ENCODE measurements at regions not wholly inside any gene's neighbourhood (a gene's known extent, or its start where the extent isn't known, plus 50 kb on each side); places are given as distances from the start of the nearest gene placed in this dataset.

DNA sequence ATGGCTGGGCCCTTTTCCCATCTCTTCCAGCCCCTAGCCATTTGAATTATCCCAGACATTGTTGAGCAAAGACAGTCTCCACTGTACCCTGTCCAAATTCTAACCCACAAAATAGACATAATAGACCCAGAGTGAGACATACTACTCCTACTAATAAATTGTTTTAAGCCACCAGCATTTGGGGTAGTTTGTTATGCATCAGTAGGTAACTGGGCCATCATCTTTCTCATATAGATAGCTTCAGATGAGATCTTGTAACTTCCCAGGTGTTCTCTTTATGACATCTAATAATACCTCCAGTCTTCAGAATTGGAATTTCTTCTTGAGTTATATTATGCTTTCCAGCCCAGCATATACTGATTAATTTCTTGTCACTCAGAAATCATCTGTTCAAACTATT, 117.2 kb upstream of the OTUD4 start:
- no peak overlapping the region for H3K27ac ChIP-seq
- no peaks in the 10 kb centered on the region for H3K9me3 ChIP-seq
- TF ChIP-seq, protein P1, sequence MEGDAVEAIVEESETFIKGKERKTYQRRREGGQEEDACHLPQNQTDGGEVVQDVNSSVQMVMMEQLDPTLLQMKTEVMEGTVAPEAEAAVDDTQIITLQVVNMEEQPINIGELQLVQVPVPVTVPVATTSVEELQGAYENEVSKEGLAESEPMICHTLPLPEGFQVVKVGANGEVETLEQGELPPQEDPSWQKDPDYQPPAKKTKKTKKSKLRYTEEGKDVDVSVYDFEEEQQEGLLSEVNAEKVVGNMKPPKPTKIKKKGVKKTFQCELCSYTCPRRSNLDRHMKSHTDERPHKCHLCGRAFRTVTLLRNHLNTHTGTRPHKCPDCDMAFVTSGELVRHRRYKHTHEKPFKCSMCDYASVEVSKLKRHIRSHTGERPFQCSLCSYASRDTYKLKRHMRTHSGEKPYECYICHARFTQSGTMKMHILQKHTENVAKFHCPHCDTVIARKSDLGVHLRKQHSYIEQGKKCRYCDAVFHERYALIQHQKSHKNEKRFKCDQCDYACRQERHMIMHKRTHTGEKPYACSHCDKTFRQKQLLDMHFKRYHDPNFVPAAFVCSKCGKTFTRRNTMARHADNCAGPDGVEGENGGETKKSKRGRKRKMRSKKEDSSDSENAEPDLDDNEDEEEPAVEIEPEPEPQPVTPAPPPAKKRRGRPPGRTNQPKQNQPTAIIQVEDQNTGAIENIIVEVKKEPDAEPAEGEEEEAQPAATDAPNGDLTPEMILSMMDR (IDR thresholded peaks at IDR 0.05): no peak
- ATAC-seq (ENCODE audit: insufficient number of reproducible peaks, low FRiP score, low read depth) (no peak), DNase-seq (ENCODE audit: low spot score) (no peak)
- H3K36me3 ChIP-seq: no peaks in the 10 kb centered on the region
- no peak overlapping the region for H3K4me3 ChIP-seq
- H3K27me3 ChIP-seq (replicated peaks; ENCODE audit: insufficient read depth): no peaks in the 10 kb centered on the region
- H3K4me1 ChIP-seq (ENCODE audit: control insufficient read depth in 1 of 2, low read depth in 2 of 2): no peaks in the 10 kb centered on the region

DNA sequence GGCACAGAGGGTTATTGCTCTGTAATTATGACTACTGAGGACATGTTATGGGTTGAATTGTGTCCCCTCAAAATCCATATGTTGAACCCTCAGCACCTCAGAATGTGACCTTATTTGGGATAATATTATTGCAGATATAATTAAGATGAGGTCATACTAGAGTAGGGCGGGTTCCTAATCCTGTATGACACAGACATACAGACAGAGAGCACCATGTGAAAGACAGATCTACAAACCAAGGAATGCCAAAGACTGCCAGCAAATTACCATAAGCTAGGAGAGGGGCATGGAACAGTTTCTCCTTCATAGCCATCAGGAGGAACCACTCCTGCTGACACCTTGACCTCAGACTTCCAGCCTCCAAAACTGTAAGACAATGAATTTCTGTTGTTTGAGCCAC, 115.2 kb upstream of the OTUD4 start:
- no peak for ATAC-seq (ENCODE audit: insufficient number of reproducible peaks, low FRiP score, low read depth)
- TF ChIP-seq, protein P1 (IDR thresholded peaks at IDR 0.05): no peak

DNA sequence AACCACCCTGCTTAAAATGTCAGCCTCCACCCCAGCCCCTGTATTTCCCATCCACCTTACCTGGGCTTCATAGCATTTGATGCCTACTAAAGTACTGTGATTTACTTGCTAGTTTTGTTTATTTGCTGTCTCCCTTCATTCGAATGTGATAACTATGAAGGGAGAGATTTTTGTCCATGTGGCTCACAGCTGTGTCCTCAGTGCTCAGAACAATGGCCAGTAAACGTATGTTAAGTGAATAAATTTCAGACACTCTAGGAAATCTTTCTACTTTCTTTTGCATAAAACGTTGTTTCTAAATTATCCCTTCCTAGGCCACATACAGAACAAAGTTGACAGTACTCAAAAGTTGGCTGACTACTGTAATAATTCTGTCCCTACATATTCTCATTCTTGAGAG, 114.7 kb upstream of the OTUD4 start:
- Histone ChIP-seq H3K9me3 (no peaks in the 10 kb centered on the region), H3K27me3 (replicated peaks; ENCODE audit: insufficient read depth) (no peaks in the 10 kb centered on the region), H3K36me3 (no peaks in the 10 kb centered on the region), H3K4me1 (ENCODE audit: control insufficient read depth in 1 of 2, low read depth in 2 of 2) (peaks cover 0 to under 1% of the 10 kb centered on the region in 2 donors), H3K27ac (no peak overlapping the region), H3K4me3 (no peak overlapping the region)
- TF ChIP-seq, protein P1 (IDR thresholded peaks at IDR 0.05): no peak
- ATAC-seq (ENCODE audit: insufficient number of reproducible peaks, low FRiP score, low read depth) (no peak), DNase-seq (ENCODE audit: low spot score) (no peak)

More for the DNA sequence above, 115.2 kb upstream of the OTUD4 start:
- Histone ChIP-seq H3K4me1 (ENCODE audit: control insufficient read depth in 1 of 2, low read depth in 2 of 2) (no peaks in the 10 kb centered on the region), H3K9me3 (no peaks in the 10 kb centered on the region), H3K27ac (no peak overlapping the region), H3K36me3 (no peaks in the 10 kb centered on the region), H3K4me3 (no peak overlapping the region), H3K27me3 (replicated peaks; ENCODE audit: insufficient read depth) (no peaks in the 10 kb centered on the region)
- DNase-seq (ENCODE audit: low spot score): no peak

DNA sequence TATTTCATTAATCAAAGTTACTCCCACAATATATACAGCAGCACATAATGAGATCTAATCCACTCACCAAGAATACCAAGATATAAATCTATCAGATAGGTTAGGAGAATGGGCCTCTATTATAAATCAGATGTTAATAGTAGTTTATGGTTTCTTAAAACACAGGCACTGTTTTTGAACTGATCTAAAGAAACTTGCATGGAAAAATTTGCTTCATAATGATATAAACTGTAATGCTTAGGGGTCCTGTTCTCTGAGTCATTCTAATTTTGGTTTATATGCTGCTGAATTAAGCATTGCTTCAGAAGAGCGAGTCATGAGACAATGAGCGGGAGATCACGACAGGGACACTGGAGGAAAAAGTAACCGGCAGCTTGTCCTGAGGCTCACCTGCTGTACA, 113.3 kb upstream of the OTUD4 start:
- H3K27me3 ChIP-seq (replicated peaks; ENCODE audit: insufficient read depth): no peaks in the 10 kb centered on the region
- no peaks in the 10 kb centered on the region for H3K36me3 ChIP-seq
- no peak overlapping the region for H3K4me3 ChIP-seq
- no peak overlapping the region for H3K27ac ChIP-seq
- DNase-seq (ENCODE audit: low spot score): no peak
- ATAC-seq (ENCODE audit: insufficient number of reproducible peaks, low FRiP score, low read depth): no peak
- peaks cover 0 to 12% of the 10 kb centered on the region in 2 donors for H3K4me1 ChIP-seq (ENCODE audit: control insufficient read depth in 1 of 2, low read depth in 2 of 2)
- no peaks in the 10 kb centered on the region for H3K9me3 ChIP-seq
- TF ChIP-seq, protein P1 (IDR thresholded peaks at IDR 0.05): no peak

DNA sequence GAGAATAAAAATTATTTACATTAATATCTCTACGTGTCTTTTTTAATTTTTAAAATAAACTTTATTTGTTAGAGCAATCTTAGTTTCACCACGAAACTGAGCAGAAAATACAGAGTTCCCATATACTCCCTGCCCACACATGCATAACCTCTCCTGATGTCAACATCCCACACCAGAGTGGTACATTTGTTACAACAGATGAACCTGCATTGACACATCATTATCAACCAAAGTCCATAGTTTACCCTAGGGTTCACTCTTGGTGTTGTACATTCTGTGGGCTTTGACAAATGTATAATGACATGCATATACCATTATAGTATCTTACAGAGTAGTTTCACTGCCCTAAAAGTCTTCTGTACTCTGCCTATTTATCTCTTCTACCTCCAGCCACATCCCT, 110.6 kb upstream of the OTUD4 start:
- DNase-seq (ENCODE audit: low spot score) (no peak), ATAC-seq (ENCODE audit: insufficient number of reproducible peaks, low FRiP score, low read depth) (no peak)
- no peaks in the 10 kb centered on the region for H3K9me3 ChIP-seq
- TF ChIP-seq, protein P1 (IDR thresholded peaks at IDR 0.05): no peak
- peaks cover 0 to 12% of the 10 kb centered on the region in 2 donors for H3K4me1 ChIP-seq (ENCODE audit: control insufficient read depth in 1 of 2, low read depth in 2 of 2)
- no peaks in the 10 kb centered on the region for H3K36me3 ChIP-seq
- H3K4me3 ChIP-seq: no peak overlapping the region
- no peak overlapping the region for H3K27ac ChIP-seq
- H3K27me3 ChIP-seq (replicated peaks; ENCODE audit: insufficient read depth): no peaks in the 10 kb centered on the region

Measured in thoracic aorta (tissue), 2 donors.